ES-I3 (cell line): ENCODE measurements at regions not wholly inside any gene's neighbourhood (a gene's known extent, or its start where the extent isn't known, plus 50 kb on each side); places are given as distances from the start of the nearest gene placed in this dataset.

Experiments
- H3K36me3 ChIP-seq: 2 replicates; pipeline ENCODE4 v1.6.1; 2013; ENCODE audit warnings: mild to moderate bottlenecking, low read length, control low read depth, moderate library complexity; ENCODE audit not compliant: insufficient read depth
- H3K4me1 ChIP-seq: 2 replicates; pipeline ENCODE4 v1.6.1; 2013; ENCODE audit warnings: mild to moderate bottlenecking, control low read depth, low read length; ENCODE audit not compliant: insufficient read depth
- H3K9ac ChIP-seq: 2 replicates; pipeline ENCODE4 v1.6.1; 2013; ENCODE audit warnings: low read depth, mild to moderate bottlenecking, low read length, moderate library complexity
- H3K9me3 ChIP-seq: 2 replicates; pipeline ENCODE4 v1.6.1; 2013; ENCODE audit warnings: mild to moderate bottlenecking, low read length, moderate library complexity; ENCODE audit not compliant: control insufficient read depth, insufficient read depth

- H3K9ac ChIP-seq = no peak overlapping the region
- no peaks in the 10 kb centered on the region for H3K36me3 ChIP-seq
- H3K4me1 ChIP-seq = no peaks in the 10 kb centered on the region
- H3K9me3 ChIP-seq = no peaks in the 10 kb centered on the region
These were observed 305.8 kb upstream of the MKI67 start for GRCh38 chr10:128432011-128432410.

- Histone ChIP-seq H3K9ac (no peak overlapping the region), H3K36me3 (no peaks in the 10 kb centered on the region), H3K9me3 (no peaks in the 10 kb centered on the region), H3K4me1 (no peaks in the 10 kb centered on the region)
These were observed 306.2 kb upstream of the MKI67 start for GRCh38 chr10:128432423-128432822.

- Histone ChIP-seq H3K9me3 (no peaks in the 10 kb centered on the region), H3K9ac (no peak overlapping the region), H3K36me3 (no peaks in the 10 kb centered on the region), H3K4me1 (peaks cover 8% of the 10 kb centered on the region; the same call in 1 of the 2 replicates)
These were observed 309.6 kb upstream of the MKI67 start for GRCh38 chr10:128435811-128436210.

- Histone ChIP-seq H3K4me1 (peaks cover 9% of the 10 kb centered on the region; the same call in 1 of the 2 replicates), H3K9me3 (no peaks in the 10 kb centered on the region), H3K9ac (no peak overlapping the region), H3K36me3 (no peaks in the 10 kb centered on the region)
These were observed 311.6 kb upstream of the MKI67 start for GRCh38 chr10:128437786-128438345.

- H3K9ac ChIP-seq = no peak overlapping the region
- no peaks in the 10 kb centered on the region for H3K36me3 ChIP-seq
- no peaks in the 10 kb centered on the region for H3K9me3 ChIP-seq
- peaks cover 9% of the 10 kb centered on the region; the same call in 1 of the 2 replicates for H3K4me1 ChIP-seq
These were observed 312.3 kb upstream of the MKI67 start for GRCh38 chr10:128438417-128439063.

DNA sequence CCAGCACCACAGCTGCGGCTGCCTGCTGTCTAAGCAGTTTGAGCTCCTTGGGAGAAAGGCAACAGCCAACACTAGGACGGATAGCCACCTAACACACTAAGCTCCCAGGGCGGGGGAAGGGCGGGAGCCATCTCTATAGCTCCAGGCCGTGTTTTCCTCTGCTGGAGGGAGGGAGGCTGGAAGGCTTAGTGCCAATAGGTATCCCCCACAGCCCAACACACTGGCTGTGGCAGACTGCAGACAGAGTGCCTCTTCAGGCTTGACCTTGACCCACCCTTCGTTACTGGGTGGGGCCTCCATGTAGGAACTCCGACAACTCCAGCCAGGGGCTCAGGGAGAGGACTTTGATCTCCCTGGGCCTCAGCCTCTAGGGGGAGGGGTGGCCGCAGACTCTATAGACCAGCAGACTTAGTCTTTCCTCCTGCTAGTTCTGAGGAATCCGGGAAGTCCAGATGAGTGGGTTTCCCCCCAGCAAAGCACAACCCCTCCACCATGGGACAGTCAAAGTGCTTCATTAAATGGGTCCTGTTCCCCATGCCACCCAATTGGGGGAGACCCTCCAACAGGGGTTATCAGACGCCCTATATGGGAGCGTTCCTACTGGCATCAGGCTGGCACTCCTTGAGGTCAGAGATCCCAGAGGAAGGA is 314.4 kb upstream of the MKI67 start:
- Histone ChIP-seq H3K9me3 (no peaks in the 10 kb centered on the region), H3K36me3 (no peaks in the 10 kb centered on the region), H3K9ac (no peak overlapping the region), H3K4me1 (peaks cover 9% of the 10 kb centered on the region; the same call in 1 of the 2 replicates)

GRCh38 chr10:128443925-128444518 is 317.8 kb upstream of the MKI67 start:
- Histone ChIP-seq H3K9ac (no peak overlapping the region), H3K4me1 (peaks cover 9% of the 10 kb centered on the region; the same call in 1 of the 2 replicates), H3K36me3 (no peaks in the 10 kb centered on the region), H3K9me3 (no peaks in the 10 kb centered on the region)

- Histone ChIP-seq H3K4me1 (no peaks in the 10 kb centered on the region), H3K9ac (no peak overlapping the region), H3K36me3 (no peaks in the 10 kb centered on the region), H3K9me3 (no peaks in the 10 kb centered on the region)
These were observed 322.6 kb upstream of the MKI67 start for GRCh38 chr10:128448796-128449195.

DNA sequence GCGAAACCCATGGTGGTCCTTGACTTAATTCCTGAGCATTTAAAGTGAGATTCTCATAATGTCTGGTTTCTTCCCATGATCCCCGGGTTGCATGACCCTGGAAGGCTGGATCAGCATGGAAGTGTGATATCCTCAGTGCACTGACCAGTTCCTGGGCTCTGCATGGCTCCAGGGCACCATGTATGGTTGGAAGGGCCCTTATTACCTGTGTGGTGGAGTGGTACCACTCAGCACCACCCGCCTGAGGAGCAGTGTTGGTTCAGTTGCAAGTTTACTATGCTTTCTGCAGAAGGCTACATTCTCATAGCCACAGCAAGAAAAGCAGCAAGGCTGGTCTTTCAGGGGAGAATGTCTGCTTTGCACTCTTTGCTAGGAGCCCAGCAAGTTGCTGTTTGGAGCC is 325.7 kb upstream of the MKI67 start:
- Histone ChIP-seq H3K4me1 (no peaks in the 10 kb centered on the region), H3K9ac (no peak overlapping the region), H3K9me3 (no peaks in the 10 kb centered on the region), H3K36me3 (no peaks in the 10 kb centered on the region)

- H3K36me3 ChIP-seq = no peaks in the 10 kb centered on the region
- H3K4me1 ChIP-seq = no peaks in the 10 kb centered on the region
- H3K9me3 ChIP-seq = no peaks in the 10 kb centered on the region
- no peak overlapping the region for H3K9ac ChIP-seq
These were observed 330.0 kb upstream of the MKI67 start for GRCh38 chr10:128456271-128456670.

DNA sequence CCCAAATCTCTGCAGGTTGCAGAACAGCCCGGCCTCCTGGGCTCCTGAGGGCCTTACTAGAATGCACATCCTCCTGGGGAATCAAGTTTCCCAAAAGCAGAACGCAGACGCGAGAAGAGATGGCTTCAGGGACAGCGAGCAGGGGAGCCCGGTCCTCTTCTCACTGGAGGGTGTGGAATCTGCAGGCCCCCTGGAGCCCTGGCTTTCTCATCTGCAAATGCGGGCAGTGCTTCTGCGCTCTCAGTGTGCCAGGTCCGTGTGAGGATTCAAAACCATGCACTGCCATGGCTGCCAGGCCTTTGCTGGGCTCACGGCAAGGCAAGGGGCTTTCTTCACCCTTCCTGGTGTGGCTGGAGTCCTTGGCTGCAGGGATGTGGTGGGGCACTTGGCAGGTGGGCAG is 330.9 kb upstream of the MKI67 start:
- no peaks in the 10 kb centered on the region for H3K4me1 ChIP-seq
- H3K9ac ChIP-seq = no peak overlapping the region
- no peaks in the 10 kb centered on the region for H3K9me3 ChIP-seq
- no peaks in the 10 kb centered on the region for H3K36me3 ChIP-seq

GRCh38 chr10:128461991-128462390 is 335.8 kb upstream of the MKI67 start:
- Histone ChIP-seq H3K9me3 (no peaks in the 10 kb centered on the region), H3K36me3 (no peaks in the 10 kb centered on the region), H3K9ac (no peak overlapping the region), H3K4me1 (no peaks in the 10 kb centered on the region)

DNA sequence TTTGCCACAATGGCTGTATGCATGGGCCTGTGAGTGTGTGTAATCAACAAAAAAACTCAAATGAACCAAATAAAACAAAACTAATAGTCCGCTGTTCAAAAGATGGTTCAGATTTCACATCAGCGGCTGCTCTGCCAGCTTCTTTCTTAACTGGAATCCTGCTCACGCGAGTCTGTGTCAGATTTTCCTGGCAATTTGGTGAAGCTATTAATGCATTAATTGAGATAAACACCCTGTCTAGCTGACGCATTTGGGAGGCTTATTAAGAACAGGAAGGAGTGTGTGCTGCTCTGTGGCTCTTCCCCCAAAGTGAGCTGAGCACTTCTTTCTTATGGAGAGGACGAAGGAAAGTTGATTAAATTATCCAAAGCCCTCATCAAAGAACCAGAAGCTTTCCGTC is 336.6 kb upstream of the MKI67 start:
- no peaks in the 10 kb centered on the region for H3K36me3 ChIP-seq
- H3K9ac ChIP-seq = no peak overlapping the region
- H3K9me3 ChIP-seq = no peaks in the 10 kb centered on the region
- H3K4me1 ChIP-seq = no peaks in the 10 kb centered on the region

DNA sequence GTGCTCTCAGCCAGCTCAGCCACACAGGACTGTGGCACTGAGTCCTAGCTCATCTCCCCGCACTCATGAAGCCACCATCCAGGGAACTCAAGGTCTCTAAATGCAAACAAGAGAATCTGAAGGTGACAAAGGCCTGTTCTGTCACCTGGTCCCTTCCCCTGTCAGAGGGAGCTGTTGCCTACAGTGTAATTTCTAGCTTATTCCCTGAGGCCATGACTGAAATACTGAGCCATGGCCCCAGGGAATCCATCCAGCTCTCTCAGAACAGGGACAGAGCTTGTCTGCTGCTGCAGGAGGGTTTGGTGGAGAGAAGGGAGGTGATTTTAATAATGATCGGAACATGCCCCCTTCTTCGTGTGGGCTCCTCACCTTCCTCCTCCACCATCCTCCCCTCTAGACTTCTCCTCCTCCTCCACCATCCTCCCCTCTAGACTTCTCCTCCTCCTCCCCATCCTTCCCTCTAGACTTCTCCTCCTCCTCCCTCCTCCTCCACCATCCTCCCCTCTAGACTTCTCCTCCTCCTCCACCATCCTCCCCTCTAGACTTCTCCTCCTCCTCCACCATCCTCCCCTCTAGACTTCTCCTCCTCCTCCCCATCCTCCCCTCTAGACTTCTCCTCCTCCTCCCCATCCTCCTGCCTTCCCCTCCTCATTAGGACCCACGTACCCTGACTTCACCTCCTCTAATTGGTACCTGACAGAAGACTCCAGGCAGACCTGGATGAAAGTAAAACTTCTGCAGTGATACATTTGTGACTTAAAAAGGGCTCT is 338.0 kb upstream of the MKI67 start:
- H3K4me1 ChIP-seq = no peaks in the 10 kb centered on the region
- H3K36me3 ChIP-seq = no peaks in the 10 kb centered on the region
- H3K9me3 ChIP-seq = no peaks in the 10 kb centered on the region
- H3K9ac ChIP-seq = no peak overlapping the region
